ENCODE measurements at regions not wholly inside any gene's neighbourhood (a gene's known extent, or its start where the extent isn't known, plus 50 kb on each side); places are given as distances from the start of the nearest gene placed in this dataset.

DNA sequence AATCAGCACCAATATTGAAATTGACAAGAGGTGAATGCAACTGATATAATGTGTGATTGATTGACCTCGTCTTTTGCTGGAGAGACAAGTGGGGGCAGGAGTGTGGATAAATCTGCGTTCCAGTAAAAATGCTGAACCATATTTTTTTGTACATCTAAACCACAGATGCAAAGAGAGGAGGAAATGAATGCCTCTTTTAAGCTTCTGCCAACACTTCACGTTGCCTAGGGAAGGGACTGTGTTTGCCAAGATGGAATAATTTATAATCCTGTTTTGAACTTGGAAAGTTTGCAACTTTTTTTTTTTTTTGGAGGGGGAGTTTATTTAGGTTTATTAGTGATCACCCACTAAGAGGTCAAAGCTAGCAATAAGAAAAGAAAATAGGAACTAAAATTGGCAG, 288.2 kb upstream of the EEF2KMT start:
- ATAC-seq (no peak), DNase-seq (ENCODE audit: missing footprints) (no peak)
- intact Hi-C loops (cut with DNase I): no loop called here

DNA sequence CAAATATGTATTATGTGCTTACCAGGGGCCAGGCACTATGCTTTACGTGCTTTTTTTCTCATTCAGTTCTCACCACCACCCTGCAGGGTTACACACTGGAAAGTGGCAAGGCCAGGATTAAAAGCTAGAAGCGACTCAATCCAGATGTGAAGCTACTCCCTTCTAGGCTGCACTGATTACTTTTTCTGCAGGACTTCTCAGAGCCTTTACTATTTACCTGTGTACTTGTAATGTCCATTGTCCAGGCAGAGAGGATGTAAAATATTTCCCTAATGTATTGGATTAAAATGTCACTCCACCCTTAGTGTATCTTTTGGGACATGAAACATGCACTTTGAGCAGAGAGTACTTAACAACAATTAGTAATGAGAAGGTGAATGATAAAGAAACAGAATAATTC, 287.5 kb upstream of the EEF2KMT start:
- intact Hi-C loops (cut with DNase I): no loop called here
- ATAC-seq (no peak), DNase-seq (ENCODE audit: missing footprints) (no peak)

DNA sequence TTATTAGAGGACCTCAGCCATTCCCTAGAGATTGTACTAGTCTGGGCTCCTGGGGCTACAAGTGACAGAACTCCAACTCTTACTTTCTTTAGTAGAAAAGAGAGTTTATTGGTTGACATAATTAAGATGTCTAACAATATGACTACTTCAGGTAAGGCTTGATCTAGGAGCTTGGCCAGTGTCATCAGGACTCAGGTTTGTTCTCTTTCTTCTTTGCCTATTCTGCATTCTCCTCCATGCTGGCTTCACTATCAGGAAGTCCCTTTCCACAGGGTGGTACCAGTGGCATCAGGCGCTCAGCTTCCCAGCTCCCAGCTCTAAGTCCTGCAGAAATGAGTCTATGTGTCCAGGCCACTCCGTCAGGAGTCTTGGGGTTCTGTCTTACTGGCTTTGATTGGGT, 286.1 kb upstream of the EEF2KMT start:
- no peak for DNase-seq (ENCODE audit: missing footprints)
- intact Hi-C loops (cut with DNase I): no loop called here
- ATAC-seq: no peak

DNA sequence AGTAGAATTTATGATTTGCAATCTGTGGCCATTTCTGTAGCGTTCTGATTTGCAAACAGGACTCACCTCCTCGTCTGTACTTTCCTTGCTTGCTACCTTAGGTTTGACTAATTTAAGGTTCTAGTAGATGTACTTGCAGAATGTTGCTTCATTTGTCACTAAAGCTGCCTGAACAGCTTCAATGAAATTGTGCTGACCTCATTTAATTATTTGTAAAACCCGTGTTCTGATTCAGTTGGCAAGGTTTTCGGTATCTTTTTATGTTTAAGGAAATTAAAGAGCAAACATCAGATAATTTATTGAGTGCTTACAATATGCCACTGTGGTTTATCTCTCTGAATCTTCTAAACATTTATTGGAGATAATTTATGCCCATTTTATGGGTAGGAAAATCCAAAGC, 284.9 kb upstream of the EEF2KMT start:
- DNase-seq (ENCODE audit: missing footprints): no peak
- no peak for ATAC-seq
- intact Hi-C loops (cut with DNase I): no loop called here

DNA sequence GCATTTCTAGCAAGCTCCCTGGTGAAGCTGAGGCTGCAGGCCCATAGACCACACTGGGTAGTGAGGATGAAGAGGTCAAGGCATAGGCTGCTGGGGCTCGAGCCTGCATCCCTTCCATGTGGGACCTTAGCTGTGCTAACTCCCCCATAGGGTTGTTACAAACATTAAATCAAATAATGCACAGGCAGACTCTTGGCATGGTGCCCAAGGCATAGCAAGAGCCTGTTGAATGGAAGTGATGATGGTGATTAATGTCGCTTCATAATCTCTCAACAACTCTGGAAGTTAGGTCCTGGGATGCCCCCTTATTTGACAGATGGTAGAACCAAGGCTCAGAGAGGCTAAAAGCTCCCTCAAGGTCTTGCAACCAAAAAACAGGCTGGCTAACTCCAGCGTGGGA, 283.9 kb upstream of the EEF2KMT start:
- intact Hi-C loops (cut with DNase I): no loop called here
- DNase-seq (ENCODE audit: missing footprints) (no peak), ATAC-seq (no peak)

DNA sequence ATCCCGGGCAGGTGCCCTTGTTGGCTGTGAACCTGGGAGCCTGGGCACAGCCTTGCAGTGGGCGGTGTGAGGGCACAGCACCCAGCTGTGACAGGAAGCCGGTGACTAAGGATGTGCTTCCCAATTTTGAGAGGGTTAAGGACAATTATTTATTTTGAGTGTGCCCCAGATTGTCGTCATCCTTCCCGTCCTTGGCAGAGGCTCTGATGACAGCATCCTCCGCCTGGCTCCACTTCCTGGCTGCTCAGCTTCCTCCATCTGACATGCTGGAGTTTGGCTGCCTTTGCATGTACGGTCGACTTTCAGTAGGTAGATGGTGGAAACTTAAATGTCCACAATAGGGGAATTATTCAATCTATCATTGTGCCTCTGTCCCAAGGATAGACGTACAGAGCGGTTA, 282.4 kb upstream of the EEF2KMT start:
- intact Hi-C loops (cut with DNase I): no loop called here
- DNase-seq (ENCODE audit: missing footprints): no peak
- ATAC-seq: no peak

DNA sequence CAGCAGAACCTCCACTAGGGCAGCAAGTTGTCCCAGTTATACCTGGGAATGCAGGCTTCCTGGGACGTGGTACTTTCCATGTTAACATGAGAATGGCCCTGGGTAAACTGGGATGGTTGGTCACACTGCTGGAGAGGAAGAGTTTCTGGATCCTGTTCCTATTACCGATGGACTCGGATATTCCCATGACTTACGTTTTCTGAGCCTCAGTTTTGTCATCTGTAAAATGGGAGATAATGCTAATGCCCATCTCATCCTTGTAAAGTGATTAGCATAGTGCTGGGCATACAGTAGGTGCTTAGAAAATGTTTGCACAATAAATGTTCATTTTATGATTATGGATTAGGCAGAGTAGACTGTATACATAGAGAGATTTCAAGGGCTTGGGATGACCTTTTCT, 280.9 kb upstream of the EEF2KMT start:
- ATAC-seq: no peak
- DNase-seq (ENCODE audit: missing footprints): no peak
- intact Hi-C loops (cut with DNase I): no loop called here

DNA sequence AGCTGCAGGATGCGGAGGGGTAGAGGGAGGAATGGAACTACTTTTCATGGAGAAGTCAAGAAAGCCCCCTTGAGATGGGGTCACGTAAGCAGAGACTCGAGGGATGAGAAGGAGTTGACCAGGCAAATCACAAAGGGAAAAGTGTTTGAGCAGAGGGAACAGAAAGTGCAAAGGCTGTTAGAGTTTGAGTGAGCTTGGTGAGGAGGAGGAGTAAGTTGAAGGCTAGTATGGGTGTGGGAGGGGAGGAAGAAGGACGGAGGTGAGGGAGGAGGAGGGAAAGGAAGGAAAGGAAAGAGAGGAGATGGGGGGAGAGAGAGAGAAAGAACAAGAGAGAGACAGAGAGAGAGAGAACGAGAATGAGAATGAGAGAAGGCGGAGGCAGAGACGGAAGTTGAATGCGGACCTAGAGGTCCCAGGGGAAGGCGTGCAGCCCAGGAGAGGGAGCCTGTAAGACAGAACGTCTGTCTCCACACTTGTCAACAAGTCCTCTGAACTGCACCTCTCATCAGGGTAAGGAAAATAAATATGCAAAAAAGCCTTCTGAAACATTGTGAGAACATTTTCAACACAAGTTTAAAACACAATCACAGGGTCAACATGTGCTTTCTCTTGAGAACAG, 279.8 kb upstream of the EEF2KMT start:
- intact Hi-C loops (cut with DNase I): no loop called here
- no peak for ATAC-seq

DNA sequence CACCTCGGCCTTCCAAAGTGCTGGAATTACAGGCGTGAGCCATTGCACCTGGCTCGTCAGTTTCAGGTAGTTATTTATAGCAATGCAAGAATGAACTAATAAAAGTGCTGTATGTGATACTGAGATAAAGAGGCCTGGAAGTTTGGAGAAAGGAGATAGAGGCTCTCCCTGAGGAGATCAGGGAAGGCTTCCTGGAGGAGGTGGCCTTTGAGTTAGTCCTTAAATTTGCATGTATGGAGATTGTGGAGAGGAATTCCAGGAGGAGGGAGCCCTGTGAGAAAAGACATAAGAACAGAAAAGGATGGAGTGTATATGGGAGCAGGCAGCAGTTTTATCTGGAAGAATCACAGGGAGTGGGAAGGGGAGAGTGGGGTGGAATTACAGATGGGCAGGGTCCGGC, 276.6 kb upstream of the EEF2KMT start:
- DNase-seq (ENCODE audit: missing footprints) (no peak), ATAC-seq (no peak)
- intact Hi-C loops (cut with DNase I): no loop called here

More for the DNA sequence above, 279.8 kb upstream of the EEF2KMT start:
- DNase-seq (ENCODE audit: missing footprints): no peak

DNA sequence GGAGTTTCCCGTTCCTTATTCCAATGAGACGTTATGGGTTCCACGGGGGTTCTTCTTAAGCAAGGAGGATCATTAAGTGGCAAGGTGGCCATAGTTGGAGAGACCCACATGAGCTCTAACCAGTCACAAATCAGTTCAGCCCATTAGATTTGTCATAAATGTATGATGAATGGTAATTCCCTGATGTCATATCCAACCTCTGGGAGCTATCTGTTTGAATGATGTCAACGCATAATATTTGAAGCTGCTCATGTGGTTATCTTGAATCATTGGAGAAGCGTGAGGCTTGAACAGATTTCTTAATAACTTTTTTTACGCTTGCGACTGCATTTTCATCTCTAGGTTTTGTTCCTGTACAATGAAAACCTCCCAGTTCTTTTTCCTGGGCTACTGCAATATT, 270.4 kb upstream of the EEF2KMT start:
- DNase-seq (ENCODE audit: missing footprints) (no peak), ATAC-seq (no peak)
- intact Hi-C loops (cut with DNase I): no loop called here

DNA sequence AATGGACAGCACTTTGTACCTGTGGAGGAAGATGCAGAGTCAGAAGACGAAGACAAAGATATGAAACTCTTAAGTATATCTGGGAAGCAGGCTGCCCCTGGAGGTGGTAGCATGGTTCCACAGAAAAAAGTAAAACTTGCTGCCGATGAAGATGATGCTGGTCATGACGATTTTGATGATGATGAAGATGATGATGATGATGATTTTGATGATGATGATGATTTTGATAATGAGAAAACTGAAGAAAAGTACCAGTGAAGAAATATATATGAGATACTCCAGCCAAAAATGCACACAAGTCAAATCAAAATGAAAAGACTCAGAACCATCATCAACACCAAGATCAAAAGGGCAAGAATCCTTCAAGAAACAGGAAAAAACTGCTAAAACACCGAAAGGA, 268.5 kb upstream of the EEF2KMT start:
- DNase-seq (ENCODE audit: missing footprints) (no peak), ATAC-seq (no peak)
- intact Hi-C loops (cut with DNase I): no loop called here

DNA sequence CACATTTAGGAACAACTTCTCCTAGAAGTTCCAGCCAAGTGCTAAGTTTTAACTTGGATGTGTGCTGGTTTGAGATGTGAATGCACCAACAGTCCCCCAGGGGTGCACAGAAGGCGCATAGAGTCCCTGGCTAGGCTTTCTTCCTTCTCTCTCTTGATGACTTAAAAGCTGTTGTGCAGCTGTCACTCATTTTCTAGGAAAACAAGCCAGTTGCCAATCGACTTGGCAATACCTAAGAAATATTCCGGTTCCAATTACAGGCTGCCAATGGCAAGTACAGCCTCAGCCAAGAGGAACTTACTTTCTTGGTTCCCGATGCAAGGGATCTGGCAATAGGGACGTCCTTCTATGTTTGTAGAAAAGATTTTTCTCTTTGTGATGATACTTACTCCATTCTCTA, 266.6 kb upstream of the EEF2KMT start:
- no peak for ATAC-seq
- intact Hi-C loops (cut with DNase I): no loop called here
- no peak for DNase-seq (ENCODE audit: missing footprints)

DNA sequence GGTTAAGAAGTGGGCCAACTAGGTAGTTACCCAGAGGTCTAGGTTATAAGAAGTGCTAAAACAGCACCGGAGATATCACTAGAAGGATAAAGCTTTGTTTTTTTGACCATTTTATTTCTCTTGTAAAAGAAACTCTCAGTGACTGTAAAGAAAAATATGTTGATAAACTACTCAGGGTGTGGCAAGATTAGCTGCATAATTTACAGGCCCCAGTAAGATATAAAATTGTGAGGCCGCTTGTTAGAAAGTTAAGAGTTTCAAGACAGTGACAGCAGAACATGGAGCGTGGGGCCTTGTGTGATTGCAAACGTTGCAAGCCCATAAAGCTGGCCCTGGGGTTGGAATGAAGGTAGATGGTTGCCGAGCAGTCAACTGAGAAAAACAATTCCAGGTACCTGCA, 263.7 kb upstream of the EEF2KMT start:
- intact Hi-C loops (cut with DNase I): no loop called here
- no peak for ATAC-seq
- no peak for DNase-seq (ENCODE audit: missing footprints)

DNA sequence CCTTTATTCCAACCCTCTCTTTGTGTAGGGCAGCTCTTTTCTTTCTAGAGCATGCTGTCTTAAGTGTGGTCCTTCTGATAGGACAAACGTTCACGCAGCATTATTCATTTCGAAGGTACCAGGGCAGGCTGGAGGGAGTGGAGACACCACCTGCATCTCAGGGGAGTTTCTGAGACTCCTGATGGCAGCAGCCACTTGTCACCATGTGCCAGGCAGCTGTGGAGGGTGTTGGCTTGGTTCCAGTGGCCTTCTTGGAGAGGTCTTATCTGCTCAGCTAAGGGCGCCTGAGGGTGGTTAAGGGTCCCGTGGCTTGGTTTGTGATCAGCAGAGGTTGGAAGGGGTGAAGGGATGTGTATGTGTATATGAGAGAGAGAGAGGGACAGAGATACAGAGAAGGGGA, 257.1 kb upstream of the EEF2KMT start:
- no peak for DNase-seq (ENCODE audit: missing footprints)

DNA sequence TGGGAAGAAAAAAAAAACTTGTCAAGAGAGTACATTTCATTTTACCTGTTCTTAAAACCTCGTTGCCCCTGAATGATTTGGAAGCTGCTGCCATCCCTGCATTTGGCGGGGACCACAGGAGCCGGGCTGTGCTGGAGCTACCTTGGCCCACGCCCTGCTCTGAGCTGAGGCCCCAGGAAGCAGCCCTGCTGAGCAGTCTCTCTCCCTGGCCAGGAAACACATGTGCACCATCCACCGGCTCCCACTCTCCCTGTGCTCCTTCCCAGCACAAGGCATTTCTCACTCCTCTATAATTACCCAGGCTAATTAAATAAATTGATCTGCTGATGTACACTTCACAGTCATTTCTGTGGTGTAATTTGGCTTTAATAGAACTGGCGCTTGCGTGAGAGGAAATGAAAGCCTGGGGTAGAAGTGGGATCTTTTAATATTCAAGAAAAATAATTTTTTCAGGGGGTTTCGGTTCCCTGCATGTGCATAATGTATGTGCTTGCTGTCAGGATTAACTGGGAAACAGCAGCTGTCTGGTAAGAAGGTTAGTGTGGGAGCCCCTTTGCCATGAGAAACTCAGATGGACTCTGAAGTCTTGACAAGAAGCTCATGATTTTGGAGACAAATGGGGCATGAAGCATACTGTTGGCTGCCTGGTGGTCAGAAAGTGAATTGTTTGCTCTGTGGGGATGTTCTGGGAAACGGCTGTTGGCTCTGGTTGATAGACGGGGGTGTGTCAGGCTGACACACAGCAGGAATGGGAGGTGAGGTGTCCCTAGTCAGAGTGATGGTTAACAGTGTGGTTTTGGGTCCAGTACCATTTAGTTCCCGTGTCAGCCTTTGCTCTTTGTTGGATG, 252.3 kb upstream of the EEF2KMT start:
- ATAC-seq: no peak
- DNase-seq (ENCODE audit: missing footprints): no peak
- intact Hi-C loops (cut with DNase I): no loop called here

More for the DNA sequence above, 257.1 kb upstream of the EEF2KMT start:
- intact Hi-C loops (cut with DNase I): no loop called here
- ATAC-seq: no peak

DNA sequence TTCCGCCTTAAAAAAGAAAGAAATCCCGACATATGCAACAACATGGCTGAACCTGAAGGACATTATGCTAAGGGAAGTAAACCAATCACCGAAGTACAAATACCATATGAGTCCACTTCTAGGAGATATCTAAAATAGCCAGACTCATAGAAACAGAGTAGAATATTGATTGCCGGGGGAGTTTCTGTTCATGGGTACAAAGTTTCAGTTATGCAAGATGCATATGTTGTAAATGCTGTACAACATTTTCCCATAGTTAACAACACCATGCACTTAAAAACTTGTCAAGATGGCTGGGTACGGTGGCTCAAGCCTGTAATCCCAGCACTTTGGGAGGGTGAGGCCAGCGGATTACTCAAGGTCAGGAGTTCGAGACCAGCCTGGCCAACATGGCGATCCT, 251.5 kb upstream of the EEF2KMT start:
- no peak for ATAC-seq
- intact Hi-C loops (cut with DNase I): no loop called here
- DNase-seq (ENCODE audit: missing footprints): no peak

DNA sequence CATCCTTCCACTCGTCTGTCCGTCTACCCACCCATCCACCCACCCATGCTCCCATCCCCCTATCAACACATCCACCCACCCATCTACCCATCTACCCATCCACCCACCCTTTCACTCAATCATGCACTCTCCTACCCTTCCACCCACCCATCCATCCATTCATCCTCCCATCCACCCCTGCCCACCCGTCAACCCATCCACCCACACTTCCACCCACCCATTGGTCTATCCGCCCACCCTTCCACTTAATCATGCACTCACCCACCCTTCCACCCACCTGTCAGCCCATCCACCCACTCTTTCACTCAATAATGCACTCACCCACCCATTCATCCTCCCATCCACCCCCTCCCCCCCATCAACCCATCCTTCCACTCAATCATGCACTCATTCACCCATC, 250.0 kb upstream of the EEF2KMT start:
- intact Hi-C loops (cut with DNase I): no loop called here
- DNase-seq (ENCODE audit: missing footprints) (no peak), ATAC-seq (no peak)

DNA sequence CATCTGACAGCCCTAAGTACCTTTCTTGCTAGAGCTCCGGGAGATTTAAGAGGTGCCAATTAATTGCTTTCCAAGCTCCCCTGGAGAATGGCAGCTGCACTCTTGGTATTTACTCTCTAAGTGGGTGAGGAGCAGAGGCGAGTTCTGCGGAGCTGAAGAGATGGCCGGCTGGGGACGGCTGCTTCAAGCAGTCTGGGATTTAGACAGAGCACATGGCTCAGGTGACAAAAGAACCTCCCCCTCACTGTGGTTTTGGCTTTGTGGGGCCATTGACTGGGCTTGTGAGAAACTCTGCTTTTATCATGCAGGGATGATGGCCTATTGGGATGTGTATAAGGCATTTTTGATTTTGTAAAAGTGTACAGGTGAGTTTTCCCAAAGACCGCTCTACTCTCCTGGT, 239.3 kb upstream of the EEF2KMT start:
- no peak for ATAC-seq
- no peak for DNase-seq (ENCODE audit: missing footprints)
- intact Hi-C loops (cut with DNase I): no loop called here

DNA sequence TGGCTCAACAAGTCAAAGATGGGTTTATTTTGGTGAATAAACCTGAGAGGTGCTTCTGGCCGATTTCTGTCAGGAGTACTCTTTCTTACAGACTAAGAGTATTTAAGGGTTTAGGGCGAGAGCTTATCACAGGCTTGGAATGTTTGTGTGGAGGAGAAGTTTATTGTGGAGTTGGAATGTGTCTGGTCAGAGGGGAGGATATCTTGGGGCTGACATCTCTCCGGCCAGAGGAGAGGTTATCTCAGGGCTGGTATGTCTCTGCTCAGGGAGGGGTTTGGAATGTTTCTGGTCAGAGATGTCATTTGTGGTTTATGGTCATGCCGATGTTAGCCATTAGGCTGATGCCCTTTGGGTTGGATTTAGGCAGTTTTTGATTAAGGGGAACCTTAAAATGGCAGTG, 236.4 kb upstream of the EEF2KMT start:
- ATAC-seq (no peak), DNase-seq (ENCODE audit: missing footprints) (no peak)
- intact Hi-C loops (cut with DNase I): no loop called here

DNA sequence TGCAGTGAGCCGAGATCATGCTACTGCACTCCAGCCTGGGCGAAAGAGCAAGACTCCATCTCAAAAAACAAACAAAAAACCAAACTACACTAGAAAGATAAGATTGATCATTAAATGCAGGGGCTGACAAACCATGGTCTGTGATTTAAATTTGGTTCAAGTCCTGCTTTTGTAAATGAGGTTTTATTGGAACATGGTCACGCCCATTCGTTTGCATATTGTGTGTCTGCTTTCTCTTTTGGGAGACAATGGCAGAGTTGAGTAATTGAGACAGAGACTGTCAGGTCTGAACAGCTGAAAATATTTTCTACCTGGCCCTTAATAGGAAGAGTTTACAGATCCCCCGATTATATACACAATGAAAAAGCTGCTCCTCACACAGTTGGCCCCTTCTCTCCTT, 235.5 kb upstream of the EEF2KMT start:
- intact Hi-C loops (cut with DNase I): no loop called here
- DNase-seq (ENCODE audit: missing footprints): no peak
- no peak for ATAC-seq

DNA sequence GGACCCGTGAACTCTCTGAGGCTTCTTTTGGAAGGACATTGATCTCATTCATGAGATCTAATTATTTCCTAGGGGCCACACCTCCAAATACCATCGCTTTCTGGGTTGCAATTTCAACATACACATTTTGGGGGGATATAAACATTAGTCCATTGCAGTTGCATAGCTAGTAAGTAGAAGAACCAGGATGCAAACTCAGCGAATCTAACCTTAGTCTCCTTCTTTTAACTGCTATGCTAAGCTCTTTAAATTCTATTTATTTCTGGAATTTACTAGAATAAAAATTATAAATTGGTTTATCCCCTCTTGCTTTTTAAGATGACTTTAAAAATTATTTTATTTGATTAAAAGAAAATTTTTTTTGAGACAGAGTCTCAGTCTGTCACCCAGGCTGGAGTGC, 232.5 kb upstream of the EEF2KMT start:
- DNase-seq (ENCODE audit: missing footprints): no peak

More for the DNA sequence above, 232.5 kb upstream of the EEF2KMT start:
- intact Hi-C loops (cut with DNase I): no loop called here
- no peak for ATAC-seq
